H7 (cell line): ENCODE measurements at regions not wholly inside any gene's neighbourhood (a gene's known extent, or its start where the extent isn't known, plus 50 kb on each side); places are given as distances from the start of the nearest gene placed in this dataset.
"Not testable (repeated sequence)": the region's sequence is repeated elsewhere in the genome, so short reads cannot be mapped to it uniquely, and the experiment has no call there.

Experiments
- DNase-seq: peaks from one replicate; pipeline ENCODE4 v3.0.0; 2012
- H3K27me3 ChIP-seq: 2 replicates; pipeline ENCODE4 v1.6.0; 2011; ENCODE audit warnings: mild to moderate bottlenecking, low read length; ENCODE audit not compliant: control insufficient read depth, insufficient read depth
- H3K36me3 ChIP-seq: replicated peaks from 2 replicates; pipeline ENCODE4 v1.5.1; 2011; ENCODE audit warnings: low read length; ENCODE audit not compliant: control insufficient read depth, insufficient read depth
- H3K4me3 ChIP-seq: 2 replicates; pipeline ENCODE4 v1.5.1; 2011; ENCODE audit warnings: low read depth, mild to moderate bottlenecking, control low read depth, low read length, moderate library complexity; ENCODE audit not compliant: insufficient read depth

GRCh38 chr5:106986006-106986405 is 684.7 kb downstream of the EFNA5 start:
- H3K27me3 ChIP-seq: no peaks in the 10 kb centered on the region
- H3K4me3 ChIP-seq: no peak overlapping the region
- no peak for DNase-seq

GRCh38 chr5:106985174-106985573 is 685.6 kb downstream of the EFNA5 start:
- H3K27me3 ChIP-seq: no peaks in the 10 kb centered on the region
- peaks cover 6% of the 10 kb centered on the region for H3K36me3 ChIP-seq
- DNase-seq: no peak
- H3K4me3 ChIP-seq: no peak overlapping the region

More at GRCh38 chr5:106986006-106986405, 684.7 kb downstream of the EFNA5 start:
- H3K36me3 ChIP-seq: peaks cover 3% of the 10 kb centered on the region

GRCh38 chr5:106979178-106979577 is 691.6 kb downstream of the EFNA5 start:
- not testable (repeated sequence) for H3K27me3 ChIP-seq, DNase-seq, H3K36me3 ChIP-seq
- peak overlapping the region; percentile 67 for H3K4me3 ChIP-seq

- not testable (repeated sequence) for DNase-seq
- H3K4me3 ChIP-seq: peak overlapping the region; percentile 67
These were observed 692.1 kb downstream of the EFNA5 start for GRCh38 chr5:106978582-106979165.

GRCh38 chr5:106976363-106976762 is 694.4 kb downstream of the EFNA5 start:
- no peak for DNase-seq
- peaks cover 3% of the 10 kb centered on the region for H3K36me3 ChIP-seq
- no peak overlapping the region for H3K4me3 ChIP-seq
- no peaks in the 10 kb centered on the region for H3K27me3 ChIP-seq

More at GRCh38 chr5:106978582-106979165, 692.1 kb downstream of the EFNA5 start:
- H3K36me3 ChIP-seq, H3K27me3 ChIP-seq: not testable (repeated sequence)

- Histone ChIP-seq H3K36me3 (no peaks in the 10 kb centered on the region), H3K27me3 (no peaks in the 10 kb centered on the region), H3K4me3 (no peak overlapping the region)
- no peak for DNase-seq
These were observed 696.5 kb downstream of the EFNA5 start for GRCh38 chr5:106974272-106974671.

- Histone ChIP-seq H3K4me3 (no peak overlapping the region), H3K36me3 (no peaks in the 10 kb centered on the region), H3K27me3 (no peaks in the 10 kb centered on the region)
- DNase-seq: no peak
These were observed 703.9 kb downstream of the EFNA5 start for GRCh38 chr5:106966686-106967315.

GRCh38 chr5:106964132-106964531 is 706.6 kb downstream of the EFNA5 start:
- Histone ChIP-seq H3K27me3 (no peaks in the 10 kb centered on the region), H3K36me3 (no peaks in the 10 kb centered on the region), H3K4me3 (no peak overlapping the region)
- no peak for DNase-seq

GRCh38 chr5:106963630-106964029 is 707.1 kb downstream of the EFNA5 start:
- no peak for DNase-seq
- no peaks in the 10 kb centered on the region for H3K27me3 ChIP-seq
- no peak overlapping the region for H3K4me3 ChIP-seq
- no peaks in the 10 kb centered on the region for H3K36me3 ChIP-seq

DNA sequence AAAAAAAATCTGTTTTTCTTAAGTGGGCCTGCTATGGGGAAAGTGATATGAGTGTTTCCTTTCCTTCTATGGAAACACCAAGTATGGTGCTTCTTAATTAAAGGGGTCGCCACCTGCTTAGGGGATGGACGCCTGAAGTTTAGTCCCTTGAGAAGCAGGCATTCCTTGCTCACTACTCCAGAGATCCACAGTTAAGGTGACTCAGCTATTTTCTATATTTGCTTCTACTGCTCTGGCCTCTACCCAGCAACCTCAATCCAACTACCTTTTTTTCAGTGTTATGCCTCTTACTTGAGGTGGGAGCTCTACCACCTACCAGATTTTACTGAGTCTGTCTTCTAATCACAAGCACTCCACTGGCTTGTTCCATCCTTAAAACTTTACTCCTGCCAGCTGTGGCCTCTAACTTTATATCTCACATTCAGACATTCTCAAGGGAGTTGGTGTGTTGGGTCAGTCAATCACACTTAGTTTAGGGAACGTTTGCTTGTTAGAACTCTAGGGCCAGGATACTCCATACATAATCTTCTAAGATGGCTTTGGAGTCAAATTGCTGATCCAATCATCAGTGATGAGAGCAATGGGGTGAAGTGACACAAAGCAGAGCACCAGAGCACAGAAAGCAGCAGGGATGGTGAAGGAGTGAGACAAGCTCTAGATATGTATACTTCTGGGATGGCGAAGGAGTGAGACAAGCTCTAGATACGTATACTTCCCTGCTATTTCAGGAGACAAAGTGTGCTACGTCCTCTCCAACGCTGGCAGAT is 708.1 kb downstream of the EFNA5 start:
- Histone ChIP-seq H3K4me3 (no peak overlapping the region), H3K27me3 (no peaks in the 10 kb centered on the region), H3K36me3 (no peaks in the 10 kb centered on the region)
- DNase-seq: no peak

- no peak for DNase-seq
- H3K36me3 ChIP-seq: no peaks in the 10 kb centered on the region
- no peaks in the 10 kb centered on the region for H3K27me3 ChIP-seq
- H3K4me3 ChIP-seq: no peak overlapping the region
These were observed 711.4 kb downstream of the EFNA5 start for GRCh38 chr5:106959387-106959786.

DNA sequence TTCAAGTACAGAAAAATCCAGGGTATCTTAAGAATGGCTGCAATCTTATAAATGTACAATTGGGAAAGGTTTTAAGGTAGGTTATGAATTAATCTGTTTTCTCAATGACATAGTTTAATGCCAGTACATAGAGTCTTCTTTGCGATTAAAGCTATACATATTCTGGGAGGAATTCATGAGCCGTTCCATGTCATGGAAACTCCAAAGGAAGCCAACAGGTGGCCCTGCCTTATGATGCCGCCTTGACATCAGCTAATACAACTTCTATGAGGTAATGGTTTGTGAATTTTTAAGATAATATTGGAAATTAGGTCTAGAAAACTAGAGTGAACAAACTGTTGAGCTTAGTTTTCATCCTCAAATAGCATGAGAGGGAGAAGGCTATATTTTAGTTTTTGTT is 713.4 kb downstream of the EFNA5 start:
- Histone ChIP-seq H3K36me3 (no peaks in the 10 kb centered on the region; the same call in 1 of the 2 replicates), H3K4me3 (no peak overlapping the region), H3K27me3 (no peaks in the 10 kb centered on the region)
- DNase-seq: no peak

DNA sequence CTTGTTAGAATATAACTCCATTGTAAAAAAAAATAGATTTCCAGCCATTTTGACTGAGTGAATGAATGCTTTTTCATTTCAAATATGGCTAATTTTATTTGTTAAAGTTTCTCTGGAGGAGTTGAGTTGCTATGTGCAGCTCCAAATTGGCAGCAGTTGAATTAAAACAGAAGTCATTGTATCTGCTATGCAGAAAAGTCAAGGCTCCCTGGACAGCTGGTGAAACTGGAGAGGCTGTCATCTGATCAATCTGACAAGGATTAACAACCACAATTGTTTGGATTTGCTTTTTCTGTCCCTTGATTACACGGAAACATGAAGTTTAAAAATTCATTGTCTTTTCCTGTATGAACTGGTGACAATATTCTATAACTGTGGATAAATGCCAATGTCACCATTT is 713.9 kb downstream of the EFNA5 start:
- DNase-seq: no peak
- no peaks in the 10 kb centered on the region; the same call in 1 of the 2 replicates for H3K36me3 ChIP-seq
- no peaks in the 10 kb centered on the region for H3K27me3 ChIP-seq
- H3K4me3 ChIP-seq: no peak overlapping the region

GRCh38 chr5:106956187-106956586 is 714.5 kb downstream of the EFNA5 start:
- Histone ChIP-seq H3K36me3 (no peaks in the 10 kb centered on the region; the same call in 1 of the 2 replicates), H3K27me3 (no peaks in the 10 kb centered on the region), H3K4me3 (no peak overlapping the region)
- no peak for DNase-seq

- Histone ChIP-seq H3K27me3 (no peaks in the 10 kb centered on the region), H3K36me3 (no peaks in the 10 kb centered on the region)
These were observed 729.8 kb downstream of the EFNA5 start for GRCh38 chr5:106940986-106941385.

More at GRCh38 chr5:106940986-106941385, 729.8 kb downstream of the EFNA5 start:
- DNase-seq: no peak
- H3K4me3 ChIP-seq: no peak overlapping the region
